ENCODE measurements at regions not wholly inside any gene's neighbourhood (a gene's known extent, or its start where the extent isn't known, plus 50 kb on each side); places are given as distances from the start of the nearest gene placed in this dataset.

DNA sequence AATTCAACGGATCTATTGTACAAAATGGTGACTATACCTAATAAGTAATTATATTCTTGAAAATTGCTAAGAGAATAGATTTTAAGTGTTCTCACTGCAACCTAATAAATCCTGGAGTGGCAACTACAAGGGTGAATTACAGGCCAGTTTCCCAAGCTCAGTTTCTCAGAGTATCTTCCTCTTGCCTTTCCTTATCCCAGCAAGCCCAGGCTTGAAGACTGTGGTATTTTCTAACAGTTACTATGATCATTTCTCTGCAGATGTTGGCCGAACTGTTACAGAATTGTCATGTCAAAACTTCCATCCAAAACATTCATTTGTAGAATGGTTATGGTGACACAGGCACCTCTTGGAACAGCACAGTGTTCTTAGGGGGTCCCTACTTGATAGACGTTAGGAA lies 138.1 kb upstream of the PTCHD4 start:
- TF ChIP-seq, protein P1, sequence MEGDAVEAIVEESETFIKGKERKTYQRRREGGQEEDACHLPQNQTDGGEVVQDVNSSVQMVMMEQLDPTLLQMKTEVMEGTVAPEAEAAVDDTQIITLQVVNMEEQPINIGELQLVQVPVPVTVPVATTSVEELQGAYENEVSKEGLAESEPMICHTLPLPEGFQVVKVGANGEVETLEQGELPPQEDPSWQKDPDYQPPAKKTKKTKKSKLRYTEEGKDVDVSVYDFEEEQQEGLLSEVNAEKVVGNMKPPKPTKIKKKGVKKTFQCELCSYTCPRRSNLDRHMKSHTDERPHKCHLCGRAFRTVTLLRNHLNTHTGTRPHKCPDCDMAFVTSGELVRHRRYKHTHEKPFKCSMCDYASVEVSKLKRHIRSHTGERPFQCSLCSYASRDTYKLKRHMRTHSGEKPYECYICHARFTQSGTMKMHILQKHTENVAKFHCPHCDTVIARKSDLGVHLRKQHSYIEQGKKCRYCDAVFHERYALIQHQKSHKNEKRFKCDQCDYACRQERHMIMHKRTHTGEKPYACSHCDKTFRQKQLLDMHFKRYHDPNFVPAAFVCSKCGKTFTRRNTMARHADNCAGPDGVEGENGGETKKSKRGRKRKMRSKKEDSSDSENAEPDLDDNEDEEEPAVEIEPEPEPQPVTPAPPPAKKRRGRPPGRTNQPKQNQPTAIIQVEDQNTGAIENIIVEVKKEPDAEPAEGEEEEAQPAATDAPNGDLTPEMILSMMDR (IDR thresholded peaks at IDR 0.05; ENCODE audit: low read length) = no peak
- TF ChIP-seq EZH2 (IDR thresholded peaks at IDR 0.05; ENCODE audit: borderline replicate concordance, low read length) = no peak

Data from OCI-LY1 (cell line).